HEK293 (cell line): ENCODE measurements at regions not wholly inside any gene's neighbourhood (a gene's known extent, or its start where the extent isn't known, plus 50 kb on each side); places are given as distances from the start of the nearest gene placed in this dataset.

ENCODE experiments used
- CTCF ChIA-PET: fragments of 350-600 bp; formaldehyde crosslinking; extraction: SDS; loops from one replicate; lab custom pipeline; 2021; ENCODE audit warnings: antibody characterized with exemption; lab: Yijun Ruan, JAX
- POLR2A ChIA-PET: fragments of 300-600 bp; formaldehyde crosslinking; extraction: SDS; loops from one replicate; lab custom pipeline; 2020; ENCODE audit warnings: antibody characterized with exemption, inconsistent platforms; lab: Yijun Ruan, JAX
- H3K27ac ChIP-seq: fragments of 200-500 bp; sonication (Bioruptor generic); 2 replicates; pipeline ENCODE4 v1.5.1; 2014; ENCODE audit warnings: low read depth, low read length, control low read depth, inconsistent platforms; ENCODE audit errors: extremely low read depth
- H3K36me3 ChIP-seq, 2 experiments: fragments of 200-500 bp in 1 of 2; sonication (Bioruptor generic) in 1 of 2; 1 replicate in 1 of 2; 2 replicates in 1 of 2; pipeline ENCODE4 v1.5.1; 2014 to 2017; ENCODE audit warnings: inconsistent platforms in 2 of 2, low read length in 2 of 2; ENCODE audit not compliant: control insufficient read depth in 2 of 2, insufficient read depth in 1 of 2
- H3K4me1 ChIP-seq: fragments of 200-500 bp; sonication (Bioruptor generic); 2 replicates; pipeline ENCODE4 v1.5.1; 2014; ENCODE audit warnings: mild to moderate bottlenecking, low read length, inconsistent platforms; ENCODE audit not compliant: control insufficient read depth, insufficient read depth
- H3K4me3 ChIP-seq: 2 replicates; pipeline ENCODE4 v1.5.1; 2011; ENCODE audit warnings: low read depth, mild to moderate bottlenecking, control low read depth, low read length, moderate library complexity
- H3K9me3 ChIP-seq: fragments of 200-500 bp; sonication (Bioruptor generic); 2 replicates; pipeline ENCODE4 v1.5.1; 2014; ENCODE audit warnings: low read depth, low read length, inconsistent platforms; ENCODE audit not compliant: control insufficient read depth, insufficient read depth
- ELK4 ChIP-seq: IDR thresholded peaks from 2 replicates; pipeline ENCODE4 v1.6.1; 2011; ENCODE audit warnings: mild to moderate bottlenecking, low read depth, low read length, borderline replicate concordance
- GFI1B ChIP-seq: fragments of 450-650 bp; formaldehyde crosslinking; IDR thresholded peaks from 2 replicates; pipeline ENCODE4 v1.5.1; 2016; ENCODE audit warnings: missing biosample characterization, missing genetic modification characterization
- HOXA7 ChIP-seq: sonication (generic); formaldehyde crosslinking; IDR thresholded peaks from 2 replicates; pipeline ENCODE4 v1.8.1; 2022; ENCODE audit warnings: missing genetic modification reagents, borderline replicate concordance
- KLF7 ChIP-seq: fragments of 450-650 bp; formaldehyde crosslinking; IDR thresholded peaks from 2 replicates; pipeline ENCODE4 v1.5.1; 2016; ENCODE audit warnings: missing biosample characterization, missing genetic modification characterization, borderline replicate concordance
- REST ChIP-seq: fragments of 450-650 bp; formaldehyde crosslinking; IDR thresholded peaks from 2 replicates; pipeline ENCODE4 v1.5.1; 2016; ENCODE audit warnings: missing biosample characterization, missing genetic modification characterization
- SP7 ChIP-seq: fragments of 450-650 bp; formaldehyde crosslinking; IDR thresholded peaks from 2 replicates; pipeline ENCODE4 v1.5.1; 2016; ENCODE audit warnings: missing biosample characterization, missing genetic modification characterization
- ZFP3 ChIP-seq: fragments of 450-650 bp; formaldehyde crosslinking; IDR thresholded peaks from 2 replicates; pipeline ENCODE4 v1.5.1; 2016; ENCODE audit warnings: low read depth, missing biosample characterization, missing genetic modification characterization
- ZFP37 ChIP-seq: fragments of 450-650 bp; formaldehyde crosslinking; IDR thresholded peaks from 2 replicates; pipeline ENCODE4 v1.5.1; 2016; ENCODE audit warnings: missing biosample characterization, missing genetic modification characterization
- ZNF114 ChIP-seq: fragments of 450-650 bp; formaldehyde crosslinking; IDR thresholded peaks from 2 replicates; pipeline ENCODE4 v1.5.0; 2017; ENCODE audit warnings: missing biosample characterization, missing genetic modification characterization
- ZNF239 ChIP-seq: fragments of 450-650 bp; formaldehyde crosslinking; IDR thresholded peaks from 2 replicates; pipeline ENCODE4 v1.5.1; 2016; ENCODE audit warnings: missing biosample characterization, missing genetic modification characterization
- ZNF302 ChIP-seq: fragments of 450-650 bp; formaldehyde crosslinking; IDR thresholded peaks from 2 replicates; pipeline ENCODE4 v1.5.1; 2016; ENCODE audit warnings: missing biosample characterization, missing genetic modification characterization, low read depth
- ZNF558 ChIP-seq: fragments of 450-650 bp; formaldehyde crosslinking; IDR thresholded peaks from 2 replicates; pipeline ENCODE4 v1.5.1; 2016; ENCODE audit warnings: missing biosample characterization, missing genetic modification characterization
- ZNF596 ChIP-seq: fragments of 450-650 bp; IDR thresholded peaks from 2 replicates; pipeline ENCODE4 v1.5.0; 2018; ENCODE audit warnings: missing biosample characterization, mild to moderate bottlenecking, missing genetic modification characterization, moderate library complexity
- ZNF658 ChIP-seq: fragments of 450-650 bp; formaldehyde crosslinking; IDR thresholded peaks from 2 replicates; pipeline ENCODE4; 2016; ENCODE audit warnings: missing biosample characterization, missing genetic modification characterization
- ZNF76 ChIP-seq: fragments of 450-650 bp; formaldehyde crosslinking; IDR thresholded peaks from 2 replicates; pipeline ENCODE4; 2016; ENCODE audit warnings: low read depth, missing biosample characterization, missing genetic modification characterization, borderline replicate concordance
- ZNF791 ChIP-seq: fragments of 450-650 bp; formaldehyde crosslinking; IDR thresholded peaks from 2 replicates; pipeline ENCODE4 v1.5.1; 2016; ENCODE audit warnings: missing biosample characterization, missing genetic modification characterization
- ZSCAN4 ChIP-seq: fragments of 450-650 bp; formaldehyde crosslinking; IDR thresholded peaks from 2 replicates; pipeline ENCODE4 v1.5.1; 2017; ENCODE audit warnings: missing biosample characterization, missing genetic modification characterization

GRCh38 chr11:43197379-43197778, 114.4 kb upstream of the API5 start:
- no peaks in the 10 kb centered on the region for H3K4me1 ChIP-seq
- H3K27ac ChIP-seq: no peak overlapping the region
- TF ChIP-seq REST (peak; percentile 82), ZNF658 (tag by site-specific recombination) (no peak)
- H3K36me3 ChIP-seq: no peaks in the 10 kb centered on the region
- CTCF ChIA-PET: interaction anchor here (1.0 kb wide), 1 partner anchor 86 kb away, joined by 3 read pairs; no protein-coding TSS in a partner anchor
- POLR2A ChIA-PET: no interaction called here
- H3K9me3 ChIP-seq: no peaks in the 10 kb centered on the region
- H3K4me3 ChIP-seq: no peak overlapping the region

GRCh38 chr11:43200031-43200430, 111.8 kb upstream of the API5 start:
- TF ChIP-seq SP7 (tag by site-specific recombination) (no peak), HOXA7 (no peak), ZNF76 (tag by site-specific recombination) (no peak), ZNF114 (tag by site-specific recombination) (no peak), ZNF791 (no peak), ZNF596 (tag by site-specific recombination) (no peak), ZSCAN4 (tag by site-specific recombination) (no peak), ZNF558 (tag by site-specific recombination) (no peak), ZNF239 (tag by site-specific recombination) (no peak), ZFP37 (tag by site-specific recombination) (no peak), GFI1B (no peak), ZNF302 (tag by site-specific recombination) (no peak)
- H3K4me3 ChIP-seq: no peak overlapping the region
- no peaks in the 10 kb centered on the region for H3K36me3 ChIP-seq
- H3K9me3 ChIP-seq: no peaks in the 10 kb centered on the region
- no peaks in the 10 kb centered on the region for H3K4me1 ChIP-seq
- CTCF ChIA-PET: no interaction called here
- H3K27ac ChIP-seq: no peak overlapping the region
- POLR2A ChIA-PET: no interaction called here

GRCh38 chr11:43212279-43212678, 99.5 kb upstream of the API5 start:
- no peaks in the 10 kb centered on the region for H3K4me1 ChIP-seq
- CTCF ChIA-PET: no interaction called here
- no peak overlapping the region for H3K4me3 ChIP-seq
- H3K36me3 ChIP-seq: no peaks in the 10 kb centered on the region
- H3K27ac ChIP-seq: no peak overlapping the region
- TF ChIP-seq ZFP3 (tag by site-specific recombination) (no peak), KLF7 (tag by site-specific recombination) (no peak), ELK4 (no peak)
- no peaks in the 10 kb centered on the region for H3K9me3 ChIP-seq
- POLR2A ChIA-PET: no interaction called here
